HCT116 (cell line): ENCODE measurements at regions not wholly inside any gene's neighbourhood (a gene's known extent, or its start where the extent isn't known, plus 50 kb on each side); places are given as distances from the start of the nearest gene placed in this dataset.

Experiments used
- ATF3 ChIP-seq: IDR thresholded peaks from 2 replicates; pipeline ENCODE4 v1.6.1; 2012
- CTCF ChIP-seq, 3 experiments: fragments of 200-600 bp in 1 of 3; sonication (generic) in 1 of 3; IDR thresholded peaks in 2 of 3; conservative IDR thresholded peaks in 1 of 3; 2 replicates each; pipeline ENCODE4 v1.5.1; 2012 to 2017; ENCODE audit warnings: low read depth in 2 of 3, low read length in 2 of 3, antibody characterized with exemption in 1 of 3, borderline replicate concordance in 1 of 3, control low read depth in 1 of 3, mild to moderate bottlenecking in 1 of 3, mixed read lengths in 1 of 3, mixed run types in 1 of 3, moderate library complexity in 1 of 3; ENCODE audit not compliant: insufficient read depth in 1 of 3
- EZH2 ChIP-seq: fragments of 200-600 bp; sonication (generic); IDR thresholded peaks from 2 replicates; pipeline ENCODE4 v1.6.1; 2017; ENCODE audit warnings: antibody characterized with exemption, mixed run types
- EZH2phosphoT487 ChIP-seq: fragments of 200-600 bp; IDR thresholded peaks from 2 replicates; pipeline ENCODE4 v1.6.1; 2018; ENCODE audit warnings: antibody characterized with exemption, borderline replicate concordance
- JUND ChIP-seq: IDR thresholded peaks from 2 replicates; pipeline ENCODE4 v1.6.1; 2012
- POLR2A ChIP-seq: IDR thresholded peaks from 2 replicates; pipeline ENCODE4 v1.7.0; 2011; ENCODE audit warnings: borderline replicate concordance; ENCODE audit not compliant: insufficient read depth, insufficient read length; ENCODE audit errors: extremely low read depth
- SIN3A ChIP-seq: IDR thresholded peaks from 2 replicates; pipeline ENCODE4 v1.6.1; 2012; ENCODE audit warnings: low read depth
- SP1 ChIP-seq: IDR thresholded peaks from 2 replicates; pipeline ENCODE4 v1.6.1; 2012; ENCODE audit warnings: low read depth
- ZFX ChIP-seq: fragments of 450-650 bp; IDR thresholded peaks from 2 replicates; pipeline ENCODE4 v1.6.1; 2017
- TF ChIP-seq, protein P1 (sequence below): IDR thresholded peaks from 2 replicates; pipeline ENCODE4 v1.6.1; 2012; ENCODE audit warnings: low read depth

- no peak for TF ChIP-seq ATF3
- no peak for TF ChIP-seq CTCF (IDR thresholded peaks at IDR 0.05 in 2 of 3, conservative IDR thresholded peaks at IDR 0.05 in 1 of 3; ENCODE audit: borderline replicate concordance in 1 of 3, insufficient read depth in 1 of 3, low read depth in 2 of 3, low read length in 2 of 3)
- TF ChIP-seq EZH2: no peak
- no peak for TF ChIP-seq POLR2A
- TF ChIP-seq SIN3A: no peak
- no peak for TF ChIP-seq EZH2phosphoT487
- TF ChIP-seq, protein P1, sequence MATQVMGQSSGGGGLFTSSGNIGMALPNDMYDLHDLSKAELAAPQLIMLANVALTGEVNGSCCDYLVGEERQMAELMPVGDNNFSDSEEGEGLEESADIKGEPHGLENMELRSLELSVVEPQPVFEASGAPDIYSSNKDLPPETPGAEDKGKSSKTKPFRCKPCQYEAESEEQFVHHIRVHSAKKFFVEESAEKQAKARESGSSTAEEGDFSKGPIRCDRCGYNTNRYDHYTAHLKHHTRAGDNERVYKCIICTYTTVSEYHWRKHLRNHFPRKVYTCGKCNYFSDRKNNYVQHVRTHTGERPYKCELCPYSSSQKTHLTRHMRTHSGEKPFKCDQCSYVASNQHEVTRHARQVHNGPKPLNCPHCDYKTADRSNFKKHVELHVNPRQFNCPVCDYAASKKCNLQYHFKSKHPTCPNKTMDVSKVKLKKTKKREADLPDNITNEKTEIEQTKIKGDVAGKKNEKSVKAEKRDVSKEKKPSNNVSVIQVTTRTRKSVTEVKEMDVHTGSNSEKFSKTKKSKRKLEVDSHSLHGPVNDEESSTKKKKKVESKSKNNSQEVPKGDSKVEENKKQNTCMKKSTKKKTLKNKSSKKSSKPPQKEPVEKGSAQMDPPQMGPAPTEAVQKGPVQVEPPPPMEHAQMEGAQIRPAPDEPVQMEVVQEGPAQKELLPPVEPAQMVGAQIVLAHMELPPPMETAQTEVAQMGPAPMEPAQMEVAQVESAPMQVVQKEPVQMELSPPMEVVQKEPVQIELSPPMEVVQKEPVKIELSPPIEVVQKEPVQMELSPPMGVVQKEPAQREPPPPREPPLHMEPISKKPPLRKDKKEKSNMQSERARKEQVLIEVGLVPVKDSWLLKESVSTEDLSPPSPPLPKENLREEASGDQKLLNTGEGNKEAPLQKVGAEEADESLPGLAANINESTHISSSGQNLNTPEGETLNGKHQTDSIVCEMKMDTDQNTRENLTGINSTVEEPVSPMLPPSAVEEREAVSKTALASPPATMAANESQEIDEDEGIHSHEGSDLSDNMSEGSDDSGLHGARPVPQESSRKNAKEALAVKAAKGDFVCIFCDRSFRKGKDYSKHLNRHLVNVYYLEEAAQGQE: no peak
- no peak for TF ChIP-seq JUND
- no peak for TF ChIP-seq SP1
- peak; percentile 13; the same call in 1 of the 2 replicates for TF ChIP-seq ZFX
These were observed 80.3 kb upstream of the PWP1 start for GRCh38 chr12:107605293-107605692.
